ENCODE measurements at regions not wholly inside any gene's neighbourhood (a gene's known extent, or its start where the extent isn't known, plus 50 kb on each side); places are given as distances from the start of the nearest gene placed in this dataset.
A peak's percentile ranks its signal among the peaks of the same experiment; 100 is the strongest.

- CTCF ChIA-PET = no interaction called here
- dilution Hi-C loops (cut with HindIII; ENCODE audit: low sequenced_read_pairs, unreplicated experiment) (no loop called here), in situ Hi-C loops (cut with MboI; ENCODE audit: low sequenced_read_pairs) (no loop called here), intact Hi-C loops (cut with micrococcal nuclease) (no loop called here)
- ATAC-seq (ENCODE audit: low read depth) (no peak), DNase-seq (peak; percentile 19)
- Histone ChIP-seq H3K4me2 (ENCODE audit: low read depth, low read length) (no peak overlapping the region), H3K9me1 (ENCODE audit: insufficient read depth, low read length) (peaks cover 3% of the 10 kb centered on the region; the same call in 1 of the 2 replicates), H2AK9ac (replicated peaks; ENCODE audit: low read depth, low read length, poor library complexity) (no peak overlapping the region), H3K36me3 (ENCODE audit: control insufficient read depth, insufficient read depth, low read length) (no peaks in the 10 kb centered on the region), H2BK15ac (ENCODE audit: low read depth, low read length) (no peak overlapping the region), H3K27ac (ENCODE audit: insufficient read depth, low read length) (no peak overlapping the region), H3K27me3 (ENCODE audit: control insufficient read depth, insufficient read depth, low read length) (no peaks in the 10 kb centered on the region), H3K23ac (ENCODE audit: low read depth, low read length) (no peak overlapping the region), H3K56ac (ENCODE audit: extremely low read depth, insufficient read depth, low read length) (no peak overlapping the region), H2BK120ac (ENCODE audit: low read depth, low read length) (no peak overlapping the region), H3K9me3 (ENCODE audit: control insufficient read depth, insufficient read depth, low read length) (no peaks in the 10 kb centered on the region), H3K18ac (ENCODE audit: low read depth, low read length) (0 out of 2 replicates have a peak overlapping the region, but pooled peaks have one; percentile 48), H2BK20ac (ENCODE audit: low read depth, low read length) (no peak overlapping the region; the same call in 1 of the 2 replicates), H4K91ac (ENCODE audit: insufficient read depth, low read depth, low read length) (no peak overlapping the region), H2AK5ac (ENCODE audit: low read depth, low read length) (peak overlapping the region; percentile 45; the same call in 1 of the 2 replicates), H4K8ac (ENCODE audit: low read depth in 2 of 2, low read length in 2 of 2) (no peak overlapping the region), H3K4me1 (ENCODE audit: control insufficient read depth, insufficient read depth, low read length) (peaks cover 3% of the 10 kb centered on the region; the same call in 1 of the 2 replicates), H2AFZ (replicated peaks; ENCODE audit: low read length, poor library complexity) (no peak overlapping the region), H3K4ac (ENCODE audit: low read depth, low read length) (no peak overlapping the region), H3K79me1 (ENCODE audit: low read depth in 1 of 2, low read length in 2 of 2) (no peaks in the 10 kb centered on the region), H3K9ac (ENCODE audit: low read depth, low read length) (no peak overlapping the region), H3K14ac (replicated peaks; ENCODE audit: low read depth, low read length) (no peak overlapping the region), H4K5ac (ENCODE audit: low read depth, low read length) (peak overlapping the region; percentile 82; the same call in 1 of the 2 replicates), H3K4me3 (ENCODE audit: insufficient read depth, low read depth, low read length) (no peak overlapping the region), H4K20me1 (ENCODE audit: insufficient read depth, low read length) (no peaks in the 10 kb centered on the region), H2BK5ac (ENCODE audit: low read depth, low read length, poor library complexity, severe bottlenecking) (no peak overlapping the region)
- POLR2A ChIA-PET (ENCODE audit: unreplicated experiment) = no interaction called here
- 67% methylated on average over 1 of the region's 2 CpGs; no CpG with 5 or more reads in 1 of the 2 experiments for WGBS, 2 experiments (ENCODE audit: extremely low coverage in 2 of 2, insufficient read length in 1 of 2)
- no peak for TF ChIP-seq POLR2A (IDR thresholded peaks at IDR 0.05; ENCODE audit: low read depth, low read length)
- no peak for TF ChIP-seq CEBPB (IDR thresholded peaks at IDR 0.05; ENCODE audit: low read depth, low read length)
- TF ChIP-seq BHLHE40 (IDR thresholded peaks at IDR 0.05; ENCODE audit: low read depth, low read length) = no peak
- TF ChIP-seq MAFK (IDR thresholded peaks at IDR 0.05; ENCODE audit: low read depth, low read length) = no peak
- no peak for TF ChIP-seq FOS (IDR thresholded peaks at IDR 0.05; ENCODE audit: low read depth, low read length)
- no TSS peak for BruUV-seq (replicated peaks)
Observed at GRCh38 chr12:58583529-58583928, 336.8 kb downstream of the LRIG3 start.
